Mucosa of descending colon (tissue), 3 donors: ENCODE measurements at regions not wholly inside any gene's neighbourhood (a gene's known extent, or its start where the extent isn't known, plus 50 kb on each side); places are given as distances from the start of the nearest gene placed in this dataset.
"Not testable (repeated sequence)": the region's sequence is repeated elsewhere in the genome, so short reads cannot be mapped to it uniquely, and the experiment has no call there.

Experiments
- ATAC-seq: fragments of 200-7000 bp; cut with Tn5 transposase; one replicate; pipeline ENCODE4 v1.9.1; 2020; ENCODE audit warnings: mild to moderate bottlenecking, moderate library complexity
- DNase-seq, 3 donors: peaks; one replicate each; pipeline ENCODE4 v3.0.0-alpha.2; 2020
- H3K36me3 ChIP-seq: fragments of 200-600 bp; one replicate; pipeline ENCODE4 v1.8.0; 2021; ENCODE audit warnings: low read depth, mild to moderate bottlenecking
- H3K4me1 ChIP-seq: fragments of 200-600 bp; one replicate; pipeline ENCODE4 v1.8.0; 2021; ENCODE audit warnings: low read depth, mild to moderate bottlenecking
- H3K4me3 ChIP-seq: fragments of 200-600 bp; one replicate; pipeline ENCODE4 v1.8.0; 2021; ENCODE audit warnings: mild to moderate bottlenecking
- H3K9me3 ChIP-seq: fragments of 200-600 bp; one replicate; pipeline ENCODE4 v1.8.0; 2021; ENCODE audit warnings: mild to moderate bottlenecking
- CTCF ChIP-seq: fragments of 200-600 bp; IDR thresholded peaks from one replicate; pipeline ENCODE4 v1.8.0; 2022; ENCODE audit warnings: antibody characterized with exemption, mild to moderate bottlenecking
- intact Hi-C, 2 donors: fragments of 100-400 bp; cut with DNase I in 1 of 2; cut with micrococcal nuclease in 1 of 2; formaldehyde crosslinking; loops; one replicate each; pipeline versions ENCODE4 v1.11.0 to v1.11.1; 2022; cut with DNase I, micrococcal nuclease
- donor health status: DM: no; HTN: no; CAD: no; lungs with moderate emphysema.
- donor health status: DM: no; HTN: no; CAD: no.
- donor health status: DM: no; HTN: yes; CAD: no.

- intact Hi-C loops: no loop called here
- no peak for ATAC-seq
- no peak for TF ChIP-seq CTCF
- no peak overlapping the region for H3K4me3 ChIP-seq
- DNase-seq: no peak
- H3K9me3 ChIP-seq: no peaks in the 10 kb centered on the region
- H3K36me3 ChIP-seq: no peaks in the 10 kb centered on the region
- no peaks in the 10 kb centered on the region for H3K4me1 ChIP-seq
Observed at GRCh38 chr7:33796538-33796937, 108.8 kb upstream of the BMPER start.

- DNase-seq: not testable (repeated sequence)
Observed at GRCh38 chr7:33797512-33797911, 107.8 kb upstream of the BMPER start.

GRCh38 chr7:33798686-33799325 is 106.5 kb upstream of the BMPER start:
- no peak overlapping the region for H3K4me3 ChIP-seq
- no peak for TF ChIP-seq CTCF
- H3K36me3 ChIP-seq: no peaks in the 10 kb centered on the region
- no peak for ATAC-seq
- intact Hi-C loops: no loop called here
- no peaks in the 10 kb centered on the region for H3K9me3 ChIP-seq
- no peak for DNase-seq
- H3K4me1 ChIP-seq: no peaks in the 10 kb centered on the region

More at GRCh38 chr7:33797512-33797911, 107.8 kb upstream of the BMPER start:
- intact Hi-C loops, H3K36me3 ChIP-seq, H3K4me3 ChIP-seq, H3K4me1 ChIP-seq, ATAC-seq, H3K9me3 ChIP-seq: not testable (repeated sequence)

GRCh38 chr7:33799766-33800165 is 105.6 kb upstream of the BMPER start:
- no peak for TF ChIP-seq CTCF
- Histone ChIP-seq H3K4me3 (no peak overlapping the region), H3K9me3 (no peaks in the 10 kb centered on the region), H3K4me1 (no peaks in the 10 kb centered on the region), H3K36me3 (no peaks in the 10 kb centered on the region)
- ATAC-seq (no peak), DNase-seq (no peak)
- intact Hi-C loops: no loop called here

- no peak for TF ChIP-seq CTCF
- no peaks in the 10 kb centered on the region for H3K4me1 ChIP-seq
- no peaks in the 10 kb centered on the region for H3K36me3 ChIP-seq
- ATAC-seq (no peak), DNase-seq (no peak)
- H3K9me3 ChIP-seq: no peaks in the 10 kb centered on the region
- intact Hi-C loops: no loop called here
- H3K4me3 ChIP-seq: no peak overlapping the region
Observed at GRCh38 chr7:33802600-33802999, 102.7 kb upstream of the BMPER start.

GRCh38 chr7:33804140-33804660 is 101.1 kb upstream of the BMPER start:
- ATAC-seq (no peak), DNase-seq (no peak)
- TF ChIP-seq CTCF: no peak
- Histone ChIP-seq H3K4me1 (no peaks in the 10 kb centered on the region), H3K9me3 (no peaks in the 10 kb centered on the region), H3K4me3 (no peak overlapping the region), H3K36me3 (no peaks in the 10 kb centered on the region)
- intact Hi-C loops: no loop called here
